ENCODE measurements at regions not wholly inside any gene's neighbourhood (a gene's known extent, or its start where the extent isn't known, plus 50 kb on each side); places are given as distances from the start of the nearest gene placed in this dataset.
A peak's percentile ranks its signal among the peaks of the same experiment; 100 is the strongest.
"Not testable (repeated sequence)": the region's sequence is repeated elsewhere in the genome, so short reads cannot be mapped to it uniquely, and the experiment has no call there.

DNA sequence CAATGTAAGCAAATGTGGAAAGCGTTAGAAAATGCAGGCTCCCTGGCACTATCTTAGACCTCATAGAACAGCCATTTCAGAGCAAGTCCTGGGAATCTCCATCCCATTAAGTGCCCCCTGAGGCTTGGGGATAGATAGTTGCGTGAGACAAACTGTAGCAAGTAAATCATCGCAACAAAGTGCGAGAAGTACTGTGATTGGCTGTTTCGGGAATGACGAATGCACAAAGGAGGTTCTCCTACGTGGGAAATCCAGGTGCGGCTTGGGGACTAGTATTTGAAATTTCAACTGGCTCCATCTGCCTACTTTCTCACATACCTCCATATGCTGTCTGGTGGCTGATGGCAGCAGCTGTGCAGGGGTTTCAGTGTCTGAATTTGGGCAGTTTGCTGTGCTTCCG lies 84.5 kb downstream of the PLEKHG1 start:
- DNase-seq: no peak

GRCh38 chr6:150684714-150685459 lies 85.2 kb downstream of the PLEKHG1 start:
- no peak for DNase-seq

- DNase-seq: peak; percentile 48
These were observed 86.2 kb downstream of the PLEKHG1 start for GRCh38 chr6:150685860-150686259.

DNA sequence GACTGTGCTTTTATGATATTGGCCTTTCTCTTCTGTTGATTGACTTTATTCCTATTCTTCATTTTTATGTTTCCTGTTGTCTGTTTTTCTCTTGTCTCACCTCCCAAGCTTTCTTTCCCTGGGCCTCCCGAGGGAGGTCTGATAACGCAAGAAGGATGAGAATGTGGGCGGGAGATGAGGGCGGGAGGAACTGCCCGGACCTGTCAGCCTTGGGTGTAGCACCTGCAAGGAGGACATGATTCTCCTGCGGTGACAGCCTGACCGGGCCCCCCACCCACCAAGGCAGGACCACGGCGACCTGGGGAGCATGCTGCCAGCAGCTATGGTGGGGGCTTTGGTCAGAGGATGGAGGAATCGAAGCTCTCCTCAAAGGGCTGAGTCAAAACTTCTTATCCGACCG lies 86.9 kb downstream of the PLEKHG1 start:
- no peak for DNase-seq

DNA sequence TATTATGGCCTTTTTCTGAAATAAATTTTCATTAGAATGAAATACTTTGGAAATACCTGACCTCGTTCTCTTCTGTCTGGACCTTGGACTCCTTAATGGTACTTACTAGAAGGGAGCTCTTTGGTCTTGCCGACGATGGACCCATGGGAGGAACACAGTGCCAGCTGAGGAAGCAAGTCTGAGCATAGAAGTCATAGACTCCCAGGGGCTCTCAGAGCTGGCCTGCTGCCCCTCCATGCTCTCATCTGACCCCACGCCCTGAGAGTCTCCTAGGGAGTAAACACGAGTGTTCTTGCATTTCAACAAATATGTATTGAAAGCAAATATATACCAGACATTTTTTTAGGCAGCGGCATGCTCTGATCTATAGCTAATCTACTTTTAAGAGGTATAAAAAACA lies 87.8 kb downstream of the PLEKHG1 start:
- DNase-seq: no peak

GRCh38 chr6:150689900-150690590 lies 90.4 kb downstream of the PLEKHG1 start:
- DNase-seq: no peak

DNA sequence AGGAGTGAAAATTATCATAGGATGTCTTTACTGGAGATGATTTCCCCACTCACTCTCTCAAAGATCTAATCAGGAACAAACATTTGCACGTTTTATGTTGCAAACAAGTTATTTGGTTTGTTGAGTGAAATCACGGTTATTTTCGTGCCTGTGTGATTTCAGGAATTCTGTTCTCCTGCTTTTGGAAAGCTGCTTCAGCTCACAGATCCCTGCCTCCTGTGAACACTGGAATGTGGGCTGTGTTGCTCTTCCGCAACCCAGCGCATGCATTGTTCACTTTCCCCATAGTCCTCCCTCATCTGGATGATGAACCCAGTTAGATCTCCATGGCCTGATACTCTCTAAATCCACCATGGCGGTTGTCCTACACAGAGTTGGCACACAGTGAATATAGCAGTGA lies 91.0 kb downstream of the PLEKHG1 start:
- DNase-seq: no peak

GRCh38 chr6:150691463-150691862 lies 91.8 kb downstream of the PLEKHG1 start:
- no peak for DNase-seq

GRCh38 chr6:150692604-150693003 lies 92.9 kb downstream of the PLEKHG1 start:
- DNase-seq: no peak

DNA sequence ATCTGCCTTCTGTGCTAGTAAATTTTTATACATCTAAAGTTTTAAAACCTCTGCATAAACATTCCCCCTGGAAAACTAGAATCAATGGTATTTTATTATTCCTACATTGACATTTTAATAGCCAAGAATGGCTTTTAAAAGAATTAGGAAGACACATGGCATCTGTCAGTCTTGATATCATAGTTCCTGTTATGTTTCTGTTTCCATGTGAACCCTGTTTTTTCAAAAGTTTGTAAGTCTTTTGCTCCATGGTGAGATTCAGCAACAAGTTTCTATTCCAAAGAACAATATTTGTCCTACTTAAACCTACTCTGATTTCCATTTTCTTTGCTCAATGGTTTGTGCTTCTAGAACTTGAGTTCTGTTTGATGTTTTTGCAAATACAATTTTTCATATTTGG lies 95.2 kb downstream of the PLEKHG1 start:
- no peak for DNase-seq

DNA sequence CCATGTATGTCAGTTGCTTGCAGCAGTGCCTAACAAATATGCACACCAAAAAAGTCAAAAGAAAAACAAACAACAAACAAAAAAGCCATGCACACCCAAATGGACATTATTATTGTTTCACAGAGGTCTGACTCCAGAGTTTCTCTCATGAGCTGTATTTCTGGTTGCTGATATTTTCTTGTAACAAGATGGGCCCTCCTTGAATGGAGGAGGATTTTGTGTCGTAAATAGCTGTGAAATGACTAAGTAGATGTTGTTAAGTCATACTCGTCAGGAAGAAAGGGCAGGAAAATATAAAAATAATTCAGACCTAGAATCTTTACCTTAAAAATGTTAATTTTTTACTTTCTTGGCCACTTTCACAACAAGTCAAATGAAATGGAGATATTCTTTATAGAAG lies 96.0 kb downstream of the PLEKHG1 start:
- no peak for DNase-seq

GRCh38 chr6:150696190-150696589 lies 96.5 kb downstream of the PLEKHG1 start:
- DNase-seq: no peak

- DNase-seq: not testable (repeated sequence)
These were observed 97.2 kb downstream of the PLEKHG1 start for GRCh38 chr6:150696918-150697317.

GRCh38 chr6:150697515-150697914 lies 97.8 kb downstream of the PLEKHG1 start:
- DNase-seq: no peak

DNA sequence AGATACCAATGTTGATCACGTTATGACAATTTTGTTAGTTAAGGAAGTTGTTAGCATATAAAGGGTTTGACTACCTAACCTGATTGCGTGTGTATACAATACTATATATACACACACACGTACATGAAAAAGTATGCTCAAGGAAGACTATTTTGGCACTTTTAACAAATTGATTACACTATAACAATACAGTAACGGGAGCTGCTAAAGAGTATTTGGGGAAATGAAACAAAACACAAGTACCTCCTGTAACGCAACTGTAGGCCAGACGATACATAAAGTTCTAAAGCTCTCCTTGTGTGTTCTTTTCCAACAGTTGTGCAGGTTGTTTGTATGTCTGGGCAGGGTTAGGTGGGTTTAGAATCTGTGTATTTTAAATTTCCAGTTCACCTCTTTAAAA lies 98.7 kb downstream of the PLEKHG1 start:
- no peak for DNase-seq

GRCh38 chr6:150702675-150703074 lies 103.0 kb downstream of the PLEKHG1 start:
- DNase-seq: no peak

GRCh38 chr6:150704447-150705192 lies 104.9 kb downstream of the PLEKHG1 start:
- DNase-seq: no peak

DNA sequence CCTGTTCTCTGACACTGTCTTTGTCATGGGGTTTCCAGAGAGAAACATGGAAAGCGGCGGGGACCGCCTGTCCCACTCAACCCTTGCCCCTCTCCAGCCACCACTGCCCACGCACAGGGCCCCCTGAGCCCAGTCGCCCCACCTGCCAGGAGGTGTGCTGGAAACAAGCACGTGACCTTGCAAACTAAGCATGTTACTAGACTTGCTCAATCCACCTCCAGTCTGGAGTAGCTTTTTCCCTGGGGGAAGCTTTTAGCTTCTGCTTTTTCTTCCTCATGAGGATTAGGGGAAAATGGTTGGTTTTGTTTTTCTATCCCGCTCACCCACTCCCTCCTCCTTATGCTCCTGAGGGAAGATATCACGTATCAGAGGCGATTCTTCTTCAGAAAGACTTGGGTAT lies 105.7 kb downstream of the PLEKHG1 start:
- DNase-seq: no peak

DNA sequence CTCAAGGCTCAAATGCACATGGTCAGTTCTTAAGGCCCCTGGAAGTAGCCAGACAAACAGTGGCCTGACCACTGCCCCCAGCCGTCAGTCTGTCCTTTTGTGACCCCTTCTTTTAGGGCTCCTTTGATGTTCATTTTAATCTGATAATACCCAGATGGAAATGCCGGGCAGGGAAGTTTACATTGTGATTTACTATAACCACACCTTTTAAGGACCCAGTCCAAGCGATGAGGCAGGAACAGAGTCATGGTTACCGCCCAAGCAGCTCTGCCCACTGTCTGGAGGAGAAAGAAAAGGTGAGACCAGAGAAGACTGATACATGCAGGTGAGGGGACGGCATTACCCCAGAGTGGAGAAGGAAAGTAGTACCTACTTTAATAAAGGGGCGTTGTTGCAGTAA lies 110.6 kb downstream of the PLEKHG1 start:
- DNase-seq: no peak

DNA sequence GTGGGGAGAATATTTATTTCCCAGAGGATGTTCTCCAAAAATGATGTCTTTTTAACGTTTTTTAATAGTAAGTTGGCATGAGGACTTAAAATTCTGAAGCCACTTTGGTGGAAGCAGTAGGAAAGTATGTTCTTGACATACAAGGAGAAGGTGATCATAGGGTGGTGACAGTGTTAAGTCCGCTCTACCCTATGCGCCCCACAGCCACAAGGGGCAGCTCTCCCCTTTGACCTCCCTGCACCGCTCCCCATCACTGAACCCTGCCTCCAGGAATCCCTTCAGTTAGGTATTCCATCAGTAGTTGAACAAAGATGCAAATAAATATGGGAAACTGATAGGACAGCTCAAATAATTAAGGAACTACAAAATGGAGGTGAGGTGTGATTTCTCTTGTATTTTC lies 111.4 kb downstream of the PLEKHG1 start:
- no peak for DNase-seq

DNA sequence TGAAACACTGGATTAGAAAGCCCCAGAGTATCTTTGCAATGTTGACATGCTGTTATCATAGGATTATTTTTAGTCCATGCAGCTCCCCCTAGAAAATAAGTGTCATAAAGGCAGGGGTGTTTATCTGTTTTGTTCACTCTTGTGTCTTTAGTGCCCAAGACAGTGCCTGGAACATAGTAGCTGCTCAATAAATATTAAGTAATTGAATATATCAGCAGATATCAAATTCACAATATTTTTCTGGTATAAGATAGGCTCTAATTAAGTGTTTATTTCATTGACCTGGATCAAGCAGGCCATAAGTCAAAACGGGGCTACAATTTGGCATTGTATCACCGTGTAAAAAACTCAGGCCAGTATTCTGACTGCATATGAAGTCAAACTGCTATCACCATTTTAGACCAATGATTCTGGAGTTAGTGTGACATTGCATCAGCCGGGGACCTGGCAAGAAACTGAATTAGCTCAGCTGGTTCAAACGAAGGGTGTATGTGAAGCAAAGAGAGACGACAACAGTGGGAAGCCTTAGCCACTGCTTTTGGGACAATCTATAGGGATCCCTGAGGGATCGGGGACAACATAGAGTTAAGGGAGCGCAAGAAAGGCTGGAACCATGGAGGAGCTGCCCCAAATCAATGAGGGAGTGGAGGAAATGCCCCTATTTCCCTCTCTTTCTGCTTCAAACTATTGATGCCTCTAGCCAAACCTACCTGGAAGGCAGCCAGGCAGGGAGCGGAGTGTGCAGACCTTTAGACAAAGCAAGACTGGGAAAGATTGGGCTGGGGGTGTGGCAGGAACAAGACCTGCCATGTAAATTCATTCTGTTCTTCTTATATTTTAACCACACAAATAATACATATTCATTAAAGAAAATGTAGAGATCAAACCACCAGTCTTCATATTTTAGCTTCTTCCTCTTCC lies 112.2 kb downstream of the PLEKHG1 start:
- DNase-seq: no peak

DNA sequence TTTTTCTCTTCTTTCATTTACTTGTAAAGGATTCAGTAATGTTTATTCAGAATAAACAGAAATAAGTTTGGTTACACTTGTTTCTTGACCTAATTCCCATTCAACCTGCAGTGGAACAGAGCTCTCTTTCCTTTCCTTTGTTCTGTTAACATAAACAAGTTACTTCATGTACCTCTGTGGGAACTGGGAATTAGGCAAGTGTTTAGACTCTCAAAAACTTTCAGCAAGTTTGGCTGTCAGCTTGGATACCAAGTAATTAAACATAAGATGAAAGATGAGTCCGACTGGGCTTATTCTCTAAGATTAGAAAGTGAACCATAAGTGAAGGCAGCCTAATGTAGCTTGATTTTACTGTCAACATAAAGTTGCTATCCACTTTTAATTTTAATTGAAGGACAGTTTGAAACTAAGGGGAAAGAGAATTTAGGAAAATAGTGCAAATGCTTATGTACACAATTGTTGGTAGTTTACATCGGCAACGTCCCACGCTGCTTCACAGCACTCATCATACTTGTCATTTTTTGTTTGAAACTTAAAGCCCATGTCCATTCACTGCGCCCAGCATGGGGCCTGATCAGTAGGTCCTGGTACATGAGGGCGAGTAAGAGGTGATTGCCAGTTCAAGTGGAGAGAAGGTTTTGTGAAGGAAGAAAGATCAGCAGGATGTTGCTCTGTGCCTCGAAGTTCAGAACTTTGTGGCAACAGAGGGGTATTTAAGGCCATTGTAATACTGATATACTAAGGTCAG lies 113.0 kb downstream of the PLEKHG1 start:
- DNase-seq: no peak

Measured in CD4-positive, alpha-beta T cell treated with Interleukin-21 for 1 hour (primary cell).